Endodermal cell (in vitro differentiated cells): ENCODE measurements at regions not wholly inside any gene's neighbourhood (a gene's known extent, or its start where the extent isn't known, plus 50 kb on each side); places are given as distances from the start of the nearest gene placed in this dataset.

Experiments used
- DNase-seq: peaks from one replicate; pipeline ENCODE4 v3.0.0-alpha.2; 2017
- H3K27ac ChIP-seq: 2 replicates; pipeline ENCODE4 v1.5.1; 2013; ENCODE audit warnings: mild to moderate bottlenecking, low read depth, low read length, moderate library complexity
- H3K27me3 ChIP-seq: 2 replicates; pipeline ENCODE4 v1.6.1; 2013; ENCODE audit warnings: mild to moderate bottlenecking, low read length, moderate library complexity; ENCODE audit not compliant: insufficient read depth, control insufficient read depth, poor library complexity, severe bottlenecking
- H3K36me3 ChIP-seq: 2 replicates; pipeline ENCODE4 v1.7.0; 2013; ENCODE audit warnings: mild to moderate bottlenecking, low read length, moderate library complexity; ENCODE audit not compliant: control insufficient read depth, insufficient read depth
- H3K4me1 ChIP-seq: one replicate; pipeline ENCODE4 v1.7.0; 2013; ENCODE audit warnings: low read length; ENCODE audit not compliant: control insufficient read depth, insufficient read depth
- H3K4me3 ChIP-seq: 2 replicates; pipeline ENCODE4 v1.5.1; 2013; ENCODE audit warnings: mild to moderate bottlenecking, low read length, moderate library complexity
- H3K9ac ChIP-seq: 2 replicates; pipeline ENCODE4 v1.6.1; 2013; ENCODE audit warnings: mild to moderate bottlenecking, low read length, moderate library complexity; ENCODE audit not compliant: poor library complexity, severe bottlenecking; ENCODE audit errors: extremely low read depth
- H3K9me3 ChIP-seq: 2 replicates; pipeline ENCODE4 v1.6.1; 2013; ENCODE audit warnings: mild to moderate bottlenecking, low read length, moderate library complexity; ENCODE audit not compliant: control insufficient read depth
- H3K27ac Mint-ChIP-seq: 2 replicates; pipeline ENCODE4 v1.8.0; 2020; ENCODE audit warnings: mixed read lengths
- H3K27me3 Mint-ChIP-seq: 2 replicates; pipeline ENCODE4 v1.8.0; 2021; ENCODE audit warnings: mild to moderate bottlenecking, mixed read lengths; ENCODE audit not compliant: insufficient read depth
- H3K36me3 Mint-ChIP-seq: 2 replicates; pipeline ENCODE4 v1.8.0; 2020; ENCODE audit warnings: low read depth, mixed read lengths
- H3K4me1 Mint-ChIP-seq: 2 replicates; pipeline ENCODE4 v1.8.0; 2020; ENCODE audit warnings: mixed read lengths
- H3K4me3 Mint-ChIP-seq: 2 replicates; pipeline ENCODE4 v1.8.0; 2020; ENCODE audit warnings: mild to moderate bottlenecking, moderate library complexity, mixed read lengths
- H3K9me3 Mint-ChIP-seq: 2 replicates; pipeline ENCODE4 v1.8.0; 2020; ENCODE audit warnings: mild to moderate bottlenecking, mixed read lengths
- WGBS, 2 experiments: methylation state at CpG; one replicate each; pipeline versions ENCODE4 v1.1.5 to v1.1.7; 2013; ENCODE audit warnings: missing lambda C conversion rate in 2 of 2, mixed read lengths in 1 of 2; ENCODE audit not compliant: insufficient coverage in 1 of 2, insufficient read length in 1 of 2; 5-methylcytosine and 5-hydroxymethylcytosine counted together
- TF ChIP-seq, protein P1 (sequence below): fragments of 200-600 bp; sonication (generic); conservative IDR thresholded peaks from 2 replicates; pipeline ENCODE4 v1.5.0; 2021; ENCODE audit warnings: antibody characterized with exemption, mild to moderate bottlenecking

DNA sequence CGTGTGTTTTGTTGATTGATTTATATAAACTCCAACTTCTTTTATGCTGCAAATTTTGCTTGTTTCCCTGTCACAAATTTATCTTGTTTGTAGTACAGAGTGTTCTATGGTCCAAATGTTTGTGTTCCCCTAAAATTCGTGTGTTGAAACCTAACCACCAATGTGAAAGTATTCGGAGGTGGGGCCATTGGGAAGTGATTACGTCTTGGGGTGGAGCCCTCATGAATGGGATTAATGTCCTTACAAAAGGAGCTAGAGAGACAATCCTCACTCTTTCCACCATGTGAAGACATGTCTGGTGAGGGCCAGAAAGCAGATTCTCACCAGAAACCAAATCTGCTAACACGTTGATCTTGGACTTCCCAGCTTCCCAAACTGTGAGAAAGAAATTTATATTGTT is 262.0 kb downstream of the MAN2A1 start:
- H3K27me3 ChIP-seq: no peaks in the 10 kb centered on the region
- no peak for DNase-seq
- H3K27ac Mint-ChIP-seq: no peak overlapping the region
- no peak overlapping the region for H3K9ac ChIP-seq
- H3K4me1 Mint-ChIP-seq: peaks cover 8% of the 10 kb centered on the region
- TF ChIP-seq, protein P1, sequence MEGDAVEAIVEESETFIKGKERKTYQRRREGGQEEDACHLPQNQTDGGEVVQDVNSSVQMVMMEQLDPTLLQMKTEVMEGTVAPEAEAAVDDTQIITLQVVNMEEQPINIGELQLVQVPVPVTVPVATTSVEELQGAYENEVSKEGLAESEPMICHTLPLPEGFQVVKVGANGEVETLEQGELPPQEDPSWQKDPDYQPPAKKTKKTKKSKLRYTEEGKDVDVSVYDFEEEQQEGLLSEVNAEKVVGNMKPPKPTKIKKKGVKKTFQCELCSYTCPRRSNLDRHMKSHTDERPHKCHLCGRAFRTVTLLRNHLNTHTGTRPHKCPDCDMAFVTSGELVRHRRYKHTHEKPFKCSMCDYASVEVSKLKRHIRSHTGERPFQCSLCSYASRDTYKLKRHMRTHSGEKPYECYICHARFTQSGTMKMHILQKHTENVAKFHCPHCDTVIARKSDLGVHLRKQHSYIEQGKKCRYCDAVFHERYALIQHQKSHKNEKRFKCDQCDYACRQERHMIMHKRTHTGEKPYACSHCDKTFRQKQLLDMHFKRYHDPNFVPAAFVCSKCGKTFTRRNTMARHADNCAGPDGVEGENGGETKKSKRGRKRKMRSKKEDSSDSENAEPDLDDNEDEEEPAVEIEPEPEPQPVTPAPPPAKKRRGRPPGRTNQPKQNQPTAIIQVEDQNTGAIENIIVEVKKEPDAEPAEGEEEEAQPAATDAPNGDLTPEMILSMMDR: no peak
- no peaks in the 10 kb centered on the region for H3K36me3 ChIP-seq
- no peak overlapping the region for H3K4me3 Mint-ChIP-seq
- 90% methylated on average over 5 of the region's 5 CpGs; no CpG with 5 or more reads in 1 of the 2 experiments for WGBS, 2 experiments
- H3K36me3 Mint-ChIP-seq: no peaks in the 10 kb centered on the region
- no peak overlapping the region for H3K4me3 ChIP-seq
- H3K27ac ChIP-seq: no peak overlapping the region
- H3K4me1 ChIP-seq: peaks cover 3% of the 10 kb centered on the region
- no peaks in the 10 kb centered on the region for H3K9me3 ChIP-seq
- H3K9me3 Mint-ChIP-seq: no peaks in the 10 kb centered on the region
- peaks cover 3% of the 10 kb centered on the region for H3K27me3 Mint-ChIP-seq

DNA sequence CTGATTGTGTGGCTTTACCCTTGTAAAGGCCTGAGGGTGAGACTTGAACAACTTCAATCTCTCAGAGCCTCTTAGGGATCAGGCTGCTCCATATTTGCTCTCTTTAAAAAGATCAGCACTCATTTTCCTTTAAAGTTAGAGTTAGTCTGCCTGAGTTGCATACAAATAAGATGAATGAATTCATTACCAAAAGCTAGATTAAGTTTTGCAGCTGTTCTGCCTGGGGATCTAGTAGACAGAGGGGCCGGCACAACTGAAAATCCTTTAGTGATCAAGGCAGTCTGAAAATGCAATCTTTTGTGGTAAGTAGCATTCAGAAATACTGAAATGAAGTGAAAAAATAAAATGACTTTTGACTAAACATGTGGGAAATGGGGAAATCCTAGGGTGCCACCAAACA is 264.0 kb downstream of the MAN2A1 start:
- no peaks in the 10 kb centered on the region for H3K36me3 Mint-ChIP-seq
- H3K4me1 Mint-ChIP-seq: peaks cover 7% of the 10 kb centered on the region
- H3K27ac Mint-ChIP-seq: no peak overlapping the region
- WGBS, 2 experiments: 85 to 100% methylated on average over 1 of the region's 1 CpG
- no peaks in the 10 kb centered on the region for H3K27me3 ChIP-seq
- DNase-seq: no peak
- H3K36me3 ChIP-seq: no peaks in the 10 kb centered on the region
- TF ChIP-seq, protein P1: no peak
- H3K9ac ChIP-seq: no peak overlapping the region
- peaks cover 3% of the 10 kb centered on the region for H3K27me3 Mint-ChIP-seq
- H3K4me3 Mint-ChIP-seq: no peak overlapping the region
- peaks cover 3% of the 10 kb centered on the region for H3K4me1 ChIP-seq
- H3K9me3 Mint-ChIP-seq: no peaks in the 10 kb centered on the region
- no peaks in the 10 kb centered on the region for H3K9me3 ChIP-seq
- no peak overlapping the region for H3K27ac ChIP-seq
- no peak overlapping the region for H3K4me3 ChIP-seq

DNA sequence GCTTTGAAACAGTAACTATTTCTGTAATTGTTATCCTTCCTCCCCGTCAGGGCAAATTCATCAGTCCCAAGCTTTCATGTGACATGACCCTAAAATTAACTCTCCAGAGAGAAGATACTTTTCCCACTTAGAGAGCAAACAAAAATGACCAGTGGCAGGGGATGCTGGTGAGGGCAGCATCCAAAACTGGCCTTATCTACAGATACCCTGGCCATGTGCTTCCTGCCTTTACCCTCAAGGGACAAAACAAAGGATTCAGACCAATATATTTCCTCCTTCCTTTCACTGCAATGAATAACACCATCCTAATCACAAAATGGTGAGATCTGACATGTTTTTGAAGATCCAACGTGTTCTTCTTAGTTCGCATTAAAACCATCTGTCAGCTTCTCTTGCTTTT is 267.2 kb downstream of the MAN2A1 start:
- Mint-ChIP-seq H3K4me1 (peaks cover 7% of the 10 kb centered on the region), H3K4me3 (no peak overlapping the region), H3K9me3 (no peaks in the 10 kb centered on the region), H3K27ac (no peak overlapping the region), H3K36me3 (no peaks in the 10 kb centered on the region), H3K27me3 (no peaks in the 10 kb centered on the region)
- Histone ChIP-seq H3K4me1 (peaks cover 2% of the 10 kb centered on the region), H3K4me3 (no peak overlapping the region), H3K27me3 (no peaks in the 10 kb centered on the region), H3K27ac (no peak overlapping the region), H3K9me3 (no peaks in the 10 kb centered on the region), H3K36me3 (no peaks in the 10 kb centered on the region), H3K9ac (no peak overlapping the region)
- TF ChIP-seq, protein P1: no peak
- no peak for DNase-seq
- WGBS, 2 experiments: 96% methylated on average over 3 of the region's 3 CpGs; no CpG with 5 or more reads in 1 of the 2 experiments
